ENCODE measurements at regions not wholly inside any gene's neighbourhood (a gene's known extent, or its start where the extent isn't known, plus 50 kb on each side); places are given as distances from the start of the nearest gene placed in this dataset.

- no peak for DNase-seq
Measured at GRCh38 chr17:14940938-14941265, 324.2 kb downstream of the PMP22 start.

DNA sequence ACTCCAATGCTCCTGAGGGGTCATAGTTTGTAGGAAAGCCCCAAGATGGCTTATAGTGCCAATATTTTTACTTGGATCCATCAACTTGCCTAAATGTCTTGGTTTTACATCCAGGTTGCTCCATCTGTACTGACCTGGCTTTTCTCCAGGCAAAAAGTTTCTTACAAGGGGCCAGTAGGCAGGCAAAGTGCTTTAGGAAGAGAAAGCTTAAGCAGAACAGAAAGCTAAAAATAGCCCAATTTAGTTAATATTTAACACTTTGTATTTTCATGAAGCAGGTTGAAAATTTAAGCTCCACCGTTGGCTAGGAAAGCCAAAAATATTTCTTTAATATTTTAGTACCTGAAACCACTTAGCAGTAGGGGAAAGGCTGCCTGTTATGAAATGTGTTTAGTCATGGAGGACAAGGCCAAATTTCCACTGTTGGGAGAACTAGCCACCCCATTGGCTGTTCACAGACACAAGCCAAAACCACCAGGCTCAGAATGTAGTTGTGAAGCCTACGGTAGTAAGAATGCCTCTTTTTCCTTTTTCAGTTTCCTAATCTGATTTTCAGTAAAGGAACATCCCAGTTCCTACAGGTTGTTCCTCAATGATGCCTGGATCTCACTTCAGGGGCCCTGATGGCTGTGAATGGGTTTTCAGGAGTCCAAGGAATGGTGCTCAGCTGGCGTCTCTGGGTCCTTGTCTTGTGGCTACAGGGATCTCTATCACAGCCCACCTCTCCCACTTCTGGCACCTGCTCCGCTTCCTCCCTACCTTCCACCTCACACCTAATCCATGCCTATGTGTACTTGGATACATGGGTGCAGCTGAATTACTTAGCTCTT lies 324.8 kb downstream of the PMP22 start:
- no peak for DNase-seq

DNA sequence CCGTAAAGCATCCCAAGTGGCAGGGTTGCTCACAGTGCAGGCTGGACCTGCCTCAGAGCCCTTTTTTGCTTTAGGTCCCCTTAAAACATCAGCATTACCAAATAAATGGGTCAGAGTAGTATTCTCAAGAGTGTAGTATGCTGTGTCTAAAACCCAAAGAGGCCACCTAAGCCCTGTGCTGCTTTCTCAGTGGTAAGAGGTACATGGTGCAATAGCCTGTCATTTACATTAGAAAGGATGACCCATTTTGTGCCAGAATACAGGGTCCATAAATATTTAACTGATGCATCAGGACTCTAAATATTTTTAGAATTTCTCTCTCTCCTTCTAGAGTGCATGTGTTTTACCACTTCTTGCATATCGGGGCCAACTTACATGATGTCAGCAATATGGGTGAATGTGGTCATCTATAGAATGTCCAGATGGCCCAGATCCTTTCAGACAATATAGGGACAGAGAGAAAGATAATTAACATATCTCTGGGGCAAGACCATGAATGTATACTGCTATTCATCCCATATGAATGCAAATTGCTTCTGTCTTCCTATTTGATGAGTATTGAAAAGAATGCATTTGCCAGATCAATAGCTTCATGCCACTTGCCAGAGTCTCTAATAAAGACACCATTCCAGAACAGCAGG lies 329.2 kb downstream of the PMP22 start:
- DNase-seq: no peak

DNA sequence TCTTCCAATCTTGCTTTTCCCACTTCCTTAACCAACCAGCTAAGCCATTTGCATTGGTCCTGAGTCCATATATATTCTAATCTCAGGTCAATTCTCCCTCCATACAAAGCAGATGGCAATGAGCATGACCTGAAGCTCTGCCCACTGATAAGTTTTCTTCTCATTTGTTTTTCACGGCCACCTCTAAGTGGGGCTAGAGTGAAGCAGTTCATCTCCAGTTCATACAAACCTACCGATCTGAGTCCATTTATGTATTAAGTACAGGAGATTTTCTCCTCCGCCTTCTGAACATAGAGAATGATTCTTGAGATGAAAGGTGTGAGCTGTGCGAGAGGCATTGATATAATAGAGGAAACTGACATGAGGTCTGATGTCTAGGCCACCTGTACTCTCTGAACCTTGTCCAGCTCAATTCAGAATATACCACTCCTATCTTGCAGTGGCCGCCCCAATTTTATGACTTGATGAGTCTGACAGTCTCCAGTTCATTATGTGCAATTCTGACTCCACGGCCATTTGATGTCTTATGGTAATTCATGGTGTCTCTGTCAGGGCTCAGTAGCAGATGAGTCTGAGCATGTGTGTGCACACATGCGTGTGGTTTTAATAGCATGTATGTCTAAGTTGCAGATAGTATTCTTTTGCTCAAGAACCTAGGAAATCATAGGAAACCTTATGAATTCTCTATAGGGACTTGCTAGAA lies 329.8 kb downstream of the PMP22 start:
- no peak for DNase-seq

- DNase-seq: no peak
Measured at GRCh38 chr17:14933676-14934075, 331.4 kb downstream of the PMP22 start.

- peak; percentile 20 for DNase-seq
Measured at GRCh38 chr17:14926526-14927122, 338.5 kb downstream of the PMP22 start.

GRCh38 chr17:14926073-14926472 lies 339.1 kb downstream of the PMP22 start:
- no peak for DNase-seq

GRCh38 chr17:14925498-14925897 lies 339.6 kb downstream of the PMP22 start:
- DNase-seq: no peak

- no peak for DNase-seq
Measured at GRCh38 chr17:14923981-14924380, 341.1 kb downstream of the PMP22 start.

DNA sequence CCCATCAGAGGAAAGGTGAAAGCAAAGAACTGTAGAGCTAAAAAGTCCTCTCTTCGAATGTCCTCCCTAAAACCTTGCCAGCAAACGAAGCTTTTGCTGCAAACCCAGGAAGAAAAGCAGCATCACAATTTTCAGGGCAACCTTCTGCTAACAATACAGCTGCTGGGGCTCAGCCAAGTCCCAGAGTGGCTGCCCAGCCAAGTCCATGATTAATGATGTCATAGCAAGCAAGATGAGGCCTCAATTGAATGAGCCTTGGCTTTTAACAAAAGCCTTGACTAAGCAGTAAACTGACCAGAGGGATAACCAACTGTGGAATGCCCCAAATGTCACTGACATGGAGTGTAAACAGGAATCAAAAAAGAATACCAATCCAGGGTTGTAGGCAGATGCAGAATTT lies 342.7 kb downstream of the PMP22 start:
- no peak for DNase-seq

GRCh38 chr17:14921936-14922335 lies 343.2 kb downstream of the PMP22 start:
- DNase-seq: no peak

GRCh38 chr17:14919631-14920213 lies 345.4 kb downstream of the PMP22 start:
- no peak for DNase-seq

- DNase-seq: no peak
Measured at GRCh38 chr17:14919094-14919493, 346.0 kb downstream of the PMP22 start.

GRCh38 chr17:14918540-14918939 lies 346.6 kb downstream of the PMP22 start:
- DNase-seq: no peak

- DNase-seq: no peak
Measured at GRCh38 chr17:14910916-14911315, 354.2 kb downstream of the PMP22 start.

GRCh38 chr17:14904386-14904785 lies 360.7 kb downstream of the PMP22 start:
- no peak for DNase-seq

DNA sequence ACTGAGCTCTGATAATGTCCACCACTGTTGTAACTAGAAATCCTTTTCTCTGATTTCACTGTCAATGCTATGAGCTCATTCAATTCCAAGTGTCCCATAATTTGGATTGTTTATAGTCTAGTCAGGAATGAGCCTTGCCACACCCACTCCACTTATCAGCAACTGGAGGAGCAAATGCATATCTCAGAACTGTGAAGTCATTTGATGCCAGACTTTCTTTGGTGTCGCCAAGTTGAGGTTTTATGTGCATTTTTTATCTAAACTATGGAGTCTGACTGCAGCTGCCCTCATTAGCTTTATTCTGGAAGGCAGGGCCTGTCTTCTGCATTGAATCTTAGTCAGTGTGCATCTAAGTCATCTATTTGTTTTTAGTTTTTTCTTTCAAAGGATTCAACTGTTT lies 361.3 kb downstream of the PMP22 start:
- DNase-seq: no peak

GRCh38 chr17:14902803-14903202 lies 362.3 kb downstream of the PMP22 start:
- no peak for DNase-seq

- DNase-seq: no peak
Measured at GRCh38 chr17:14902297-14902696, 362.8 kb downstream of the PMP22 start.

- no peak for DNase-seq
Measured at GRCh38 chr17:14901376-14901775, 363.8 kb downstream of the PMP22 start.

DNA sequence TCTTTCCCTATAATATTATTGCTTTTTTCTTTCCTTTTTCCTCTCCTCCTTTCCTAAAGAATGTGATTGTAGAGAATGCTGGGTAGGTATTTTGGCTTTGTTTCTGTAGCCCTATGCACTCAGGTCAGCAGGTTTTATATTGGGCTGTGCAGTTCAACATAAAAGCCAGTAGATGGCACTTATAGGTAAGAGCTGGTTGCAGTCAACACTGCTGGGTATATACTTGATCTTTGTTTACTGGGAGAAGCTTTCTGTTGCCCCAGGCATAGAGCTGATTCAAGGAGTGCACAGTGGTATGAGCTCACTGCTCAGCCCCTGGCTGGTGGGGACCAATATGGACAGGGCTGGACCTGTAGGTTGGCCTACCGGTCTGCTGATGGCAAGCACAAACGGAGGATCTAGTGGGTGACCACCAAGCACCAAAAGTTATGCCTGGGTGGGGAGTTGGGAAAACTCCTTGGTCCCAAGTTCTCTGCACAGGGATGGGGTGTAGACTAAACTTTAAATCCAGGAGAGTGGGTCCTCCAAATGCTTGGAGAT lies 378.9 kb downstream of the PMP22 start:
- DNase-seq: peak; percentile 6

GRCh38 chr17:14882131-14882530 lies 383.0 kb downstream of the PMP22 start:
- DNase-seq: no peak

Measured in NCI-H1694 treated with DMSO at 0.1 percent for 48 hours (cell line).